ENCODE measurements at regions not wholly inside any gene's neighbourhood (a gene's known extent, or its start where the extent isn't known, plus 50 kb on each side); places are given as distances from the start of the nearest gene placed in this dataset.
"Not testable (repeated sequence)": the region's sequence is repeated elsewhere in the genome, so short reads cannot be mapped to it uniquely, and the experiment has no call there.

DNA sequence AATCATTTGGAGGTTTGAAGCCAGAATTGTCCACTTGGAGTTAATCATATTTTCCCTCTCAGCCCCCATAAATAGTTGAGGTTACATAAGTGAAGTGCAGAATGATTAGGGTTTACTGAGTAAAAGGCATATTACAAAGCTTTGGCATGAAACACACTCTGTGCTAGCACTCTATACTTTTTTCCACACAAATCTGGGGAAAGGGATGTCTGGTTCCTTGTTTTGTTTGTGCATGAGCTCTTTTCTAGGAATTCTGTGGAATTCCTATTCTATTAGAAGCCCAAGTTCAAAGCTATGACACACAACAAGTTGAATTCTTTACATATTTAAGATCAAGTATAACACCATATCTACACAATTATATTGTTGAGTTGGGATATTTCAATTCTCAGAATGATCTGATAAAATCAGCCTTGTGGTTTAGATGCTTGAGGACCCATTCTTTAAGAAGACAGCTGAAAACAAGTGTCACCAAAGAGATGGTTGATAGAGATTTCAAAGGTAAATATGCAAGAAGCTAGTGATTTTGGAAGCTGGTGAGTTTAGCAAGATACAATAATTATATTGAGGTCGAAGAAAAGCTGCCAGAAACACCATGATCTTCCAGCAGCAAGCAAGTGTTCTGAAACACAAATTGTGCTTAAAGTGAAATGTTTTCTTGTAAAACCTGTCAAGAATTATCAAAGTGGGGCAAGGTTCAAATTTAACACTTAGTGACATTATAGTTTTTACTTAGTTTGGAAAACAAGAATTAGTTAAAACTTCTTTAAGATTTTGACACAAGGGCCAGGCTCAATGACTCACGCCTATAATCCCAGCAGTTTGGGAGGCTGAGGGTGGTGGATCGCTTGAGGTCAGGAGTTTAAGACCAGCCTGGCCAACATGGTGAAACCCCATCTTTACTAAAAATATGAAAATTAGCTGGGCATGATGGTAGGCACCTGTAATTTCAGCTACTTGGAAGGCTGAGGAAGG lies 122.6 kb downstream of the INHBA start:
- DNase-seq: no peak

DNA sequence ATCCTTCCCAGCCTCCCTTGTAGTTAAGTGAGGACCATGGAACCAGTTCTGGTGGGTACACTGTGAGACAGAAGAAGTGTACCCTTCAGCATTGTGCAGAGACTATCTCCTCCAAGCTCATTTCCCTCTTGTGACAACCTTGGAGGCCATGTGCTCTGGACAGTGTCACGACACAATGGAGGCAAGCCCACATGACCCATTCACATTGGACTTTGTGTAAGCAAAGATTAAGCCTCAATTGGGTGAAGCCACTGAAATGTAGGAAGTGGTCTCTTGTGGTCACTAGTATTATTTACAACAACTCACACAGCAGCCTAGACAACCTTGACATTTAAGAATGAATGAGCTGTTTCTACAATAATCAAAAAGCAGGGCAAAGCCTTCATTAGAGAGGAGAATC lies 124.2 kb downstream of the INHBA start:
- no peak for DNase-seq

DNA sequence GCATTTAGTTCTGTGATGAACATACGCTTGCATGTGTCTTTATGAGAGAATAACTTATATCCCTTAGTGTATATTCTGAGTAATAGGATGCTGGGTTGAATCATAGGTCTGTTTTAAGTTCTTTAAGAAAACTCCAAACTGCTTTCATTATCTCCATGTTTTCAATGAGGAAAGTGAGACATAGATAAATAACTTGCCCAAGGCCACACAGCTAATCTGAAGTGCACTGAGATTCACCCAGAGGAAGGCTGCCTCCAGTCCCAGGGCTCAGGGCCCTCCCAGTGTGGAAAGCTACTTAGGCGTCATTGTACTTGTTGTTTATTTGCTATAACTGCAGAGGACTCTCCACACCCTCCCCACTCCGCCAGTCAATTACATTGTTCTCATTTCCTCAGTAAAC lies 126.7 kb downstream of the INHBA start:
- DNase-seq: no peak

DNA sequence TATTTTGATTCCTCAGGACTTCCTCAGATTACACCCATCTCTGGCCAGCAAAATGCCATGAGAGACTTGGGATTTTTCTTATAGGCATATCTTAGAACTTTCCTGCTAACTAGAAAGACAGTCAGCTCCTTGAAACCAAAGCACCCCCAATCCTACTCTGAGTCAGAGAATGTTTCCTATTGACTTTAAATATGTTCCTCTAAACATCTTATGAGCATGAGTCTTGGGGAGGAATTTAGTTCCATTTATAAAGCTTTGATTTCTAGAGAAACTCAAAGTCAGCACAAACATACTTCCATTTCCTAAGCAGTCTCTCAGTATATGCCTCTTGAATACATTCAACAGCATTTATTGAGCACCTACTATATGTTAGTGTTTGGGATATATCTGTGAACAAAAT lies 128.5 kb downstream of the INHBA start:
- DNase-seq: no peak

DNA sequence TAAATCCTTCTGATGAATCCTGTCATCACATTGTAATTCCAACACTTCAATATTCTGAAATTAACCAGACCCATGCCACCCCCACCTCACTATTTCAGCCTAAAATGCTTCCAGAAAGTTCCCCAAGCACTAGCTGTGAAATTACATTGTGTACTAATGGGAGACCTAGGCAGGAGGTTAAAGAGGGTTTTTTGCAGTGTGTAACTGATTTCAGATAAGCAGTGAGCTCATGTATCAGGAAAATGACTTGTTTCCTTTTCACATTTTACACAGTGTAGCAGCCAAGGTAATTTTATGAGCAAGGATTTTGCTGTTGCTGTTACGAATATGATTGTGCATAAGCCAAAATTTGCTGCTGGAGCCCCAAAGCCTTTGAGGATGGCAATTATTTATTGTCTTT lies 129.0 kb downstream of the INHBA start:
- DNase-seq: no peak

DNA sequence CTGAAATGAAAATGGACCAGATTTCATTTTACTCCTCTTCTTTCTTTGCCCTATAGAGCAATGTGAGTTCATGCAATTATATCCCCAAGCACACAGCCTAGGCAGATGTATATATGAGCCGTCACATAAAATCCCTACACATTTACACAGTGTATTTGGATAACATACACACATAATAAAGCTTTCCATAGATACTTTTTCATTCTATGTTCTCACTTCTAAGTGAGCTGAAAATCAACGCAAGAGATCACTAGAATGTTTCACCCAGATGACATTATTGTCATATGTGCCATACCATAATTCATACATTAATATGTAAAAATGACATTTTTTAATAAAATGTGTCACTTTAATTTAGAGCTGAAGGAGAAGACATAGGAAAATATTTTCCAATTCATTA lies 129.4 kb downstream of the INHBA start:
- no peak for DNase-seq

DNA sequence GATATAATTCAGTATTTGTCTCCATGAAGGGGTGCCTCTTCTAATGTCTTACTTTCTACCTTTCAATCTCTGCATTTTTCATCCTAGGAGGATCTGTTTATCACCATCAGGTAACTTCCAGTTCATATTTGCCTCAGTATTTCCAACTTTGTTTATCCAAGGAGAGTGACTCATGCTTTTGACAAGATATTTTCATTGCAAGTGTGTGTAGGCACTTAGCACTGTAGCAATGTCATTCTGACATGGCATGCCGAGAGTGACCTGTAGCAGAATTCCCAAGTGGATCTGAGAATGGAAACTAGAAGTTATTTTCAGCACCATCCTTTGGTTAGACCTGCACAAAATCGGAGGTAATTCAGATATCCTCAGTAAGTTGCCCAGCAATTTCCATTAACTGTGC lies 129.9 kb downstream of the INHBA start:
- DNase-seq: no peak

DNA sequence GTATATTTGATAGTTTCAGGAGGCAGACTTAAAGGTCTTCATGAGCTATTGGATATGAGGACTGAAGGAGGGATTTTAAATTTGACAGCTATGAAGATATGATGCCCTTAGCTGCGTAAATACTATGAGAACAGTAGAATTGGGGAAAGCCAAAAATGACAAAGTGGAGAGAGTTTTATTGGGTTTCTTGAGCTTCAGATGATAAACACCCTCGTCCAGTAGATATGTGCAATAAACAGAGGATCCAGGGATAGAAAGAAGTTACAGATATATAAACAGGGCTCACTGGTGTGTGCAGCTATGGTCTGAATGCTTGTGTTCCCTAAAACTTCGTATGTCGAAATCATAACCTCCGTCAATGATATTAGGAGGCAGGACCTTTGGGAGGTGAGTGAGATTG lies 131.3 kb downstream of the INHBA start:
- DNase-seq: no peak

DNA sequence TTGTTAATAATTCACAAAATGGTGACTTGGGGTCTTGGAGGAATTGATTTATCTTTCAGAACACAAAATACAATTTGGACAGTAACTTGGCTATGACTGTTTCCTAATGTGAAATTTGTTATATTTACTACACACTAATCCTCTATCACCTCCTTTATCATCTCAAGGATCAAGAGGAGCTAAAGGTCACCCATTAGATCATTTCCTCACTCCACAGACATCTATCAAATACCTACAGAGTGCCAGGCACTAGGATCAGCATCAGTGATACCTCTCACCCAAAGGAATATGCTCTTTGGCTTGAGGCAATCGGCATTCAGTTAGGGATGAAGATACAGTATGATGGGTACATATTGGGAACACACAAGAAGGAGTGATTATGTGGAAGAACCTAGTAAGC lies 132.1 kb downstream of the INHBA start:
- DNase-seq: no peak

DNA sequence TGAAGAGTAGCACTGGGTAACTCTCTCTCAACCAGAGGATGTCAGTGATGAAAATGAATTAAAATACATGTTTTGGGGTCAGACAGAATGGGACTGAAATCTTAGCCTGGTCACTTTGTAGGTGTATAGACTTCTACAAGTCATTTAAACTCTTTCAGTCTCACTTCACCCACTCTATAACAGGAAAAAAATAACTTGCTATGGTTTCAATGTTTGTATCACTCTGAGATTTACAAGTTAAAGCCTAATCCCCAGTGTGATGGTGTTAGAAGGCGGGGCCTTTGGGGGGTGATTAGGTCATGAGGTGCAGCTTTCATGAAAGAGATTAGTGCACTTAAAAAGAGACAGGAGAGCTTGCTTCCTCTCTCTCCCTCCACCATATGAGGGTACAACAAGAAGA lies 134.8 kb downstream of the INHBA start:
- DNase-seq: no peak

DNA sequence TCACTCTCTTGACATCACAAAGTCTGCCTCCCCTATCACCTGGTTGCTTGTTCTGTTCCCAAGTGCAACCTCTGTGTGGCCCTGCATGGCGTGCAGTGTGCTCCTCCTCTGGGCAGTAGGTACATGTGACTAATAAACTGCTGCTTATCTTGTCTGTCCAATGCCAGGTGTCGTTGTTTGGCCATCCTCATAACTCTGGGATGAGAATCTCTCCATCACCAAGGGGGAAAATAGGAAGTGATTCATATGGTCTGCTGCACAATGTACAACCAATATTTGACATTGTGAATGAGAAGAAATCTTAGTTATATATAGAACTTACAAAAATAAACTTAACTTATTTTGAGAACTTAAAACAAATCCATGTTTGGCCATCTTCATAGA lies 135.2 kb downstream of the INHBA start:
- no peak for DNase-seq

DNA sequence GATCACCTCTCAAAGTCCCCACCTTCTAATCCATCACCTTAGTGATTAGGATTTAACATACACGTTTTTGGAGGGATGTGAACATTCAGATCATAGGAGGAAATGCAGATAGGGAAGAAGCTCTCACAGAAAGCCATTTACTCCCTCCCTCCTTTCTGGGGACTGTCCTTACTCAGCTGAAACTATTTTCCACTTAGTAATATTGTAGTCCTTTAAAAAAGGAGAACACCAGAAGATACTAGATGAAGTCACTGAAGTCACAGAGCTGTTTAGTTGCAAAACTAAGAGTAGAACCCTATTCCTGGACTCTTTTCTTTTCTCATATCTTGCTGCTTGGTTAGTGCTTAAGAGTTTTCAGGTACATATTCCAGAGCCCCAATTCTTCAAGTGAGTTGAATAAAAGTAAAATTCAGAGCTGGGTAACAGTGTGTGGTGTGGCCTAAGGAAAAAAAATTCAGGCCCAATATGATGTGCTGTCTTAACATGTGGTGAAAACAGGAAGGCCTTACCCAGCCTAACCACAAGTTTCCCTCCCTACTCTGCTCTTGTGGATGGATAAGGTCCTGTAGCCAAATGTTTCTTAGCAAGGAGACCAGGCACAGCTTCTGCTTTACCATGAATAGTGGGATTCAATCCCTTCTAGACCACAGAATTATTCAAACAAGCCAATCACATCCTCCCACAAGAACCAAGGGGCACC lies 135.7 kb downstream of the INHBA start:
- no peak for DNase-seq

DNA sequence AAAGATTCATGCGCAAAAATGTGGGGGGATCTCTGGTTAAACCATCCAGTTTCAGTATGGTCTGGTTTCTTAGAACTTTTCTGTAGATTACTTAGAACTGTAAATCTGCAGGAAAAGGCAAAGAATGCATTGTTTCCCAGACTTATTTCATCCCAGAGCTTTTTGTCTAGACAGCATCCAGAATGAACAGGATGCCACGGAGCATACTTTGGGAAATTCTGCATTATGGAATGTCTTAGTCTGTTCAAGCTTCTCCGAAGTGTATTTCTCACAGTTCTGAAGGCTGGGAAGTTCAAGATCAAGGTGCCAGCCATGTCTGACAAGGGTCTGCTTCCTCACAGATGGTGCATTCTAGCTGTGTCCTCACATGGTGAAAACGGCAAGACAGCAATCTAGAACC lies 136.3 kb downstream of the INHBA start:
- DNase-seq: no peak

DNA sequence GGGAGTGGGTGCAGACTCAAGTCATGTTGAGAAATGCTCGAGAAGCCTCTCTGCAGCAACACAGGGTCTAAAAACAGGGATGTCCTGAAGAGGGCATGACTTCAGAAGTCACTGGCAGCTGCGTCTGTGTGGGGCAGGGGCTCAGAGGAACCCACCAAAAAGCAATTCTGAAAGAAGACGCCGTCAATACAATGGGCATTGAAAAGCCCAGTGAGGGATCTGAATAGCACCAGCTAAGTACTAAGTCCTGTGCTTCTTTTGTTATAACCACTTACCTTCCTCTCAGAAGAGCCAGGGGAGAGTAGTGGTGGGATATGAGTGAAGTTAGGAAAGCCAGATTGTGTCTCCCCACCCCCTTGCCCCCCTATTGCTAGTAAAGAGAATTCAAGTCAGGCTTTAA lies 137.2 kb downstream of the INHBA start:
- DNase-seq: no peak

DNA sequence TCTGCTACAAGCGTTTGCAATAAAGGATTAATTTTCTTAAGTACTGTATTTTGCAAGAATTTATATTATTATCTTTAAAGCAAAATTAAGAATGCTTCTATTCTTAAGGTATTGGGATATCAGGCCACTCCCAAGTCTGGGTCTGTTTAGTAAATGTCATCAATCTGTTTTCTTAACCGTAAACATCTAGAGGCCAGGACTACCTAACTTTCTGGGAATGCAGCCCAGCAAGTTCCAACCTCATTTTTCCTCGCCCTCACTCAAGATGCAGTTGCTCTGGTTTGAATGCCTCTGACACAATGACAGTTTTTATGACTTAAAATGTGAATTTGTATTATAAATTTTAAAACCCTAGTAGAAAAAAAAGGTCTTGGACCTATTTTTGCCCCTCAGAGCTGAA lies 143.5 kb downstream of the INHBA start:
- no peak for DNase-seq

DNA sequence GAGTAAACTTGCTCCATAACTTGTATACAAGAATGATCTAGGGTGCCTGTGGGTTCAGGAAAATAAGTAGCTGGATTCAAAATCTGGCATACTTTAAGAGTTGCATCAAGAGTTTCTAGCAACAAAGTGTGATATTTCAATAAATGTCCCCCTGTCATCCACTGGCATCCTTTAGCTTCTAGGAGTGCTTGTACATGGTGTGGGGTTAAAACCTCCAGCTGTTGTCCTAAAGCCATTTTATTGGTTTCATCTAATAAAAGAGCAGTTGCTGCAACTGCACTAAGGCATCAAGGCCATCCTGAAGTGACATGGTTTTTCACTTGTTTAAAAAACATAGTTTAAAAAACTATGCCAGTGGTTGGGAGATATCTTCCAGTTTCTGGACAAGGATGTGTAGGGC lies 148.4 kb downstream of the INHBA start:
- DNase-seq: no peak

DNA sequence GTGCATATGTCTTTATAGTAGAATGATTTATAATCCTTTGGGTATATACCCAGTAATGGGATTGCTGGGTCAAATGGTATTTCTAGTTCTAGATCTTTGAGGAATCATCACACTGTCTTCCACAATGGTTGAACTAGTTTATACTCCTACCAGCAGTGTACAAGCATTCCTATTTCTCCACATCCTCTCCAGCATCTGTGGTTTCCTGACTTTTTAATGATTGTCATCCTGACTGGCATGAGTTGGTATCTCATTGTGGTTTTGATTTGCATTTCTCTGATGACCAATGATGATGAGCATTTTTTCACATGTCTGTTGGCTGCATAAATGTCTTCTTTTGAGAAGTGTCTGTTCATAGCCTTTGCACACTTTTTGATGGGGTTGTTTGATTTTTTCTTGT lies 152.8 kb downstream of the INHBA start:
- DNase-seq: not testable (repeated sequence)

DNA sequence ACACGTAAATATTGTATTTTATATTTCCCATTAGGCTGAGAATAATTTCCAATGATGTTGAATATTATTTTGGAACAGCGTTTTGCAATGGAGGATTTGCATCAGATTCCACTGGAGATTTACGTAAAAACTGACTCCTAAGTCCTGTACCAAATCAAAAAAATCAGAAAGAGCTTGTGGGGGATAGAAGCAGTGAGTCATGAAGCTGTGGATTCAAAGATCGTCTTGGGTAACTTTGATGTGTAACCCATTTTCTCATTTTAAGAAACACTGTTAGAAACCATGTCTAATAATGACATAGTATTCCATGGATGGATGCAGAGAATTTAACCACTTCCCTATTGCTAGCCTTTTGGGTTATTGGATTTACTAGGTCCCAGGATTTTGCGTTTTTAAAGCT lies 158.6 kb downstream of the INHBA start:
- no peak for DNase-seq

DNA sequence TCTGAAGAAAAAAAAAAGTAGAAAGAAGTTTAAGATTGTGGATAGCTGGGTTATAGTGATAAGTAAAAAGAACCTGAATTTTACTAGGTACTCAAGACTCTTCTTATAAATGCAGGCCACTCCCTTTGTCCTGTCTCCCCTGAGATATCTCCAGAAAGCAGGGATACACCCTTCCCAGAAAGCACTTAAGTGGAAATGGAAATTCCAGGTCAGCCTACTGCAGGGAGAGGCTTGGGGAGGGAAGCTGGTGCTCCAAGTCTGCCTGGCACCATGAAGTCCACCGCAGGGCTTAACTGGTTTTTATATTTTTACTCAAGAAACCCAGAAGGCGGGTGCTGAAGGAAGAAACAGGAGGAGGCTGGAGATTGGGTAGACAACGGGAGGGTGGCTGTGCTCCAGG lies 162.3 kb downstream of the INHBA start:
- no peak for DNase-seq

DNA sequence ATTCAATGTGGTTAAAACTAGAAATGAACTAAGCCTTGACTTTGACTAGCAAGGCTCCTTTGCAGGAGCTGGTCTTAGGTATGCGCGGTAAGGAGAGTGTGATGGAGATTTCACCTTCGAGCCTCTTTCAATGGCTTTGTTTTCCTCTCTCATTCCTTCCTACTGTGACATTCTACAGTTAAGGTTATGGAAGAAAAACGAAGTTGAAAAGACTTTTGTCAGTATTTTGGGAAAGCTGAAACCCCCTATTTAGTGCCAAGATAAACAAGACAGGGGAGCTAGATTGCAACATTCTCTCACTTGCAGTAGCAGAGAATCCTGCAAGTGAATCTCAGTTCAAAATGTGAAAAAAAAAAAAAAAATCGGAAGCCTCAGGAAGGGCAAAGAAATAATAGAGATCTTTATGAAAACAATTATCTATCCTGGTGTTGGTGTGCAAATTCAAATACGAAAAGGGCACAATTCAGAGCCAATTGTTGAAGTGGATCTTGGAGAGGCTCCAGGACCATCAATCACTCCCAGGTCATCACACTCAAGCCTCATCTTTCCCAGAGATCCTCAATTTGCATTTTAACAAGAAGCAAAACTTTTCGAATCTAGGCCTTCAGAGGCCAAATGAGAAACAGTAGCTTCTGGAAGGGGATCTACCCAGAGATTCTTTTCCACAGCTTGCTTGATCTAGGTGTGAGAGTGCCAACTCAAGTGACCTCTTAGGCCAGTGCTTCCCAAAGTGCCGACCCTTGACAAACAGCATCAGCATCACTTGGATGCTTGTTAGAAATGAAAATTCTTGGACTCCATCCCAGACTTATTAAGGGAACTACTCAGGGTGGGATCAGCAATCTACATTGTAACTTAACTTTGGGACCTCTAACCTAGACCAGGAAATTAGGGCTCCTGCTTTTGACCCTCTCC lies 163.8 kb downstream of the INHBA start:
- DNase-seq: no peak

DNA sequence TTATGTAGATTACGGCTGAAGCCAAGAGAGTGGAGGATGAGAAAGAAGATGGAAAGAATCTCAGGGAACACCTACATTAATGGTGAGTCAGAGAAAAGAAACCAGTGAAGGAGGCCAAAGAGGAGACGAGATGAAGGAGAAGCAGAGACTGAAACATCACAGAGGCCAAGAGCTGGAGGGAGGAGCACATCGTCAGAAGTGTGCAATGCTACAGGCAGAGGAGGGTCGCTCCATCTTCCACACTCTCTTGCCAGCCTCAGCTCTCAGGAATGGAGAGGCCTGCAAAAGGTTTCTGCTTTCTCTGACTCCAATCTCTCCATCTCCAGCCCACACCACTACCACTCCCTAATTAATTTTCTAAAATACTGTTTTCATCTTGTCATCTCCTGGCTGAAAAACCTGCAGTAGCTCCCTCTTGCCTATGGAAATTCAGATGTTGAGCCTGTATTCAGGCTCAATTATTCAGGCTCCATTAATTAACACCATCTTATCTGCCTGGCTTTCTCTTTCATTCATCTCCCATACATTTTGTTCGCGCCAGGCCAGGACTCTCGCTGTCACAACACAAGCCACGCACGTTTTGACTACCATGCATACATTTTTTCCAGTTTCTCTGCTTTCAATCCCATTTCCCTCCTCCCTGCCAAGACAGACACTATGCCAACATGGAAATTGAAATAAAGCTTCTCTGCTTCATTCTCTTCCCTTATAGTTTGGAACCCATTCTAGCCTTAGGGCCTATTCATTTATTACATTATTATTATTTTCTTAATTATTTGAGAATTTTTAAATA lies 165.8 kb downstream of the INHBA start:
- no peak for DNase-seq
